OCI-LY7 (cell line): ENCODE measurements at regions not wholly inside any gene's neighbourhood (a gene's known extent, or its start where the extent isn't known, plus 50 kb on each side); places are given as distances from the start of the nearest gene placed in this dataset.

Source experiments
- BruUV-seq: library from RNA; stranded (reverse); fragments of 400-500 nt; replicated peaks from 2 replicates; lab custom pipeline; 2021; lab: Mats Ljungman, UMichigan
- CTCF ChIA-PET: fragments of 300-600 bp; sonication (Branson Sonifier 250); formaldehyde crosslinking; loops from one replicate; lab custom pipeline; 2022; ENCODE audit warnings: antibody characterized with exemption; ENCODE audit not compliant: unreplicated experiment; lab: Charles Lee
- POLR2A ChIA-PET: fragments of 300-600 bp; sonication (Branson Sonifier 250); formaldehyde crosslinking; loops from one replicate; lab custom pipeline; 2022; ENCODE audit warnings: antibody characterized with exemption; lab: Charles Lee
- DNase-seq: peaks from one replicate; pipeline ENCODE4 v3.0.0-alpha.2; 2015; ENCODE audit warnings: low spot score
- H2AFZ ChIP-seq: fragments of 200-600 bp; sonication (generic), shearing (Covaris generic); 2 replicates; pipeline ENCODE4 v1.6.1; 2014; ENCODE audit warnings: mild to moderate bottlenecking, antibody characterized with exemption, low read length, moderate library complexity
- H3K27ac ChIP-seq: fragments of 200-600 bp; sonication (generic); 2 replicates; pipeline ENCODE4 v1.5.1; 2014; ENCODE audit warnings: mixed run types, low read depth, mild to moderate bottlenecking, moderate library complexity, low read length, inconsistent platforms; ENCODE audit not compliant: poor library complexity, severe bottlenecking
- H3K36me3 ChIP-seq: fragments of 200-600 bp; sonication (generic); 2 replicates; pipeline ENCODE4 v1.6.1; 2014; ENCODE audit warnings: mild to moderate bottlenecking, antibody characterized with exemption, low read length, moderate library complexity, mixed read lengths; ENCODE audit not compliant: insufficient read depth
- H3K4me1 ChIP-seq: fragments of 200-600 bp; sonication (generic); 2 replicates; pipeline ENCODE4 v1.5.1; 2014; ENCODE audit warnings: mild to moderate bottlenecking, low read length; ENCODE audit not compliant: insufficient read depth, poor library complexity, severe bottlenecking
- H3K4me2 ChIP-seq: fragments of 200-600 bp; sonication (generic); 2 replicates; pipeline ENCODE4 v1.6.1; 2014; ENCODE audit warnings: mild to moderate bottlenecking, low read length
- H3K4me3 ChIP-seq: fragments of 200-600 bp; sonication (generic); 2 replicates; pipeline ENCODE4 v1.5.1; 2014; ENCODE audit warnings: mild to moderate bottlenecking, low read depth, low read length; ENCODE audit not compliant: poor library complexity, severe bottlenecking
- H3K79me2 ChIP-seq: fragments of 200-600 bp; sonication (generic); 2 replicates; pipeline ENCODE4 v1.6.1; 2016; ENCODE audit warnings: low read depth, mild to moderate bottlenecking, low read length, moderate library complexity, mixed read lengths; ENCODE audit not compliant: insufficient read depth
- H3K9me2 ChIP-seq: fragments of 200-600 bp; sonication (generic); 2 replicates; pipeline ENCODE4 v1.6.1; 2016; ENCODE audit warnings: mild to moderate bottlenecking, low read length, mixed read lengths; ENCODE audit not compliant: insufficient read depth
- H3K9me3 ChIP-seq: fragments of 200-600 bp; sonication (generic); 2 replicates; pipeline ENCODE4 v1.6.1; 2014; ENCODE audit warnings: mild to moderate bottlenecking, mixed run types, low read length, mixed read lengths
- H4K20me1 ChIP-seq: fragments of 200-600 bp; sonication (generic); 2 replicates; pipeline ENCODE4 v1.6.1; 2014; ENCODE audit warnings: mild to moderate bottlenecking, antibody characterized with exemption, low read length, moderate library complexity, mixed read lengths; ENCODE audit not compliant: insufficient read depth
- CTCF ChIP-seq: fragments of 200-600 bp; sonication (generic); conservative IDR thresholded peaks from 2 replicates; pipeline ENCODE4 v1.5.1; 2014; ENCODE audit warnings: mild to moderate bottlenecking, antibody characterized with exemption, low read length, moderate library complexity, mixed read lengths
- EZH2phosphoT487 ChIP-seq: fragments of 200-600 bp; sonication (generic); IDR thresholded peaks from 2 replicates; pipeline ENCODE4 v1.6.1; 2018; ENCODE audit warnings: low read depth, borderline replicate concordance, mild to moderate bottlenecking, mixed run types, antibody characterized with exemption, low read length, moderate library complexity, mixed read lengths
- intact Hi-C: fragments of 100-400 bp; cut with micrococcal nuclease; formaldehyde crosslinking; loops from one replicate; pipeline ENCODE4 v1.10.0; 2022; ENCODE audit not compliant: unreplicated experiment

GRCh38 chr4:81802285-81802846 is 330.7 kb upstream of the RASGEF1B start:
- H3K79me2 ChIP-seq: no peaks in the 10 kb centered on the region

GRCh38 chr4:81799371-81799770 is 327.7 kb upstream of the RASGEF1B start:
- no peak overlapping the region for H3K27ac ChIP-seq
- no peak overlapping the region for H3K4me3 ChIP-seq
- H3K79me2 ChIP-seq: no peaks in the 10 kb centered on the region
- H3K4me1 ChIP-seq: no peaks in the 10 kb centered on the region
- no peaks in the 10 kb centered on the region for H3K36me3 ChIP-seq
- ChIA-PET POLR2A (interaction anchor here (0.8 kb wide), 1 partner anchor 9 kb away, joined by 3 read pairs; no protein-coding TSS in a partner anchor), CTCF (no interaction called here)
- H3K4me2 ChIP-seq: no peak overlapping the region
- H4K20me1 ChIP-seq: no peaks in the 10 kb centered on the region
- no peaks in the 10 kb centered on the region for H3K9me2 ChIP-seq
- intact Hi-C loops: no loop called here
- no peaks in the 10 kb centered on the region for H3K9me3 ChIP-seq
- BruUV-seq: no TSS peak
- DNase-seq: no peak
- no peak for TF ChIP-seq EZH2phosphoT487
- no peak for TF ChIP-seq CTCF
- no peak overlapping the region for H2AFZ ChIP-seq

More at GRCh38 chr4:81802285-81802846, 330.7 kb upstream of the RASGEF1B start:
- Histone ChIP-seq H3K27ac (no peak overlapping the region), H3K36me3 (no peaks in the 10 kb centered on the region), H4K20me1 (no peaks in the 10 kb centered on the region), H3K4me3 (no peak overlapping the region), H3K4me2 (no peak overlapping the region), H3K9me3 (no peaks in the 10 kb centered on the region), H2AFZ (no peak overlapping the region), H3K4me1 (no peaks in the 10 kb centered on the region), H3K9me2 (no peaks in the 10 kb centered on the region)
- intact Hi-C loops: no loop called here
- no peak for TF ChIP-seq EZH2phosphoT487
- no peak for DNase-seq
- ChIA-PET CTCF (no interaction called here), POLR2A (no interaction called here)
- no TSS peak for BruUV-seq

- H3K9me3 ChIP-seq: no peaks in the 10 kb centered on the region
- no TSS peak for BruUV-seq
- H3K27ac ChIP-seq: no peak overlapping the region
- TF ChIP-seq EZH2phosphoT487 (no peak), CTCF (no peak)
- no peaks in the 10 kb centered on the region for H4K20me1 ChIP-seq
- intact Hi-C loops: no loop called here
- H3K4me2 ChIP-seq: no peak overlapping the region
- ChIA-PET CTCF (no interaction called here), POLR2A (interaction anchor here (1.0 kb wide), 1 partner anchor 10 kb away, joined by 3 read pairs; no protein-coding TSS in a partner anchor)
- no peaks in the 10 kb centered on the region for H3K79me2 ChIP-seq
- no peak overlapping the region for H2AFZ ChIP-seq
- H3K4me3 ChIP-seq: no peak overlapping the region
- no peaks in the 10 kb centered on the region for H3K9me2 ChIP-seq
- no peaks in the 10 kb centered on the region for H3K36me3 ChIP-seq
- DNase-seq: no peak
- H3K4me1 ChIP-seq: no peaks in the 10 kb centered on the region
Observed at GRCh38 chr4:81796790-81797528, 325.3 kb upstream of the RASGEF1B start.
